Fibroblast of skin of right quadriceps (primary cell): ENCODE measurements at regions not wholly inside any gene's neighbourhood (a gene's known extent, or its start where the extent isn't known, plus 50 kb on each side); places are given as distances from the start of the nearest gene placed in this dataset.
"Not testable (repeated sequence)": the region's sequence is repeated elsewhere in the genome, so short reads cannot be mapped to it uniquely, and the experiment has no call there.

Source experiments
- DNase-seq: peaks from one replicate; pipeline ENCODE4 v3.0.0-alpha.2; 2013

- no peak for DNase-seq
Observed at GRCh38 chr6:113004470-113005270, 657.5 kb downstream of the RFPL4B start.

DNA sequence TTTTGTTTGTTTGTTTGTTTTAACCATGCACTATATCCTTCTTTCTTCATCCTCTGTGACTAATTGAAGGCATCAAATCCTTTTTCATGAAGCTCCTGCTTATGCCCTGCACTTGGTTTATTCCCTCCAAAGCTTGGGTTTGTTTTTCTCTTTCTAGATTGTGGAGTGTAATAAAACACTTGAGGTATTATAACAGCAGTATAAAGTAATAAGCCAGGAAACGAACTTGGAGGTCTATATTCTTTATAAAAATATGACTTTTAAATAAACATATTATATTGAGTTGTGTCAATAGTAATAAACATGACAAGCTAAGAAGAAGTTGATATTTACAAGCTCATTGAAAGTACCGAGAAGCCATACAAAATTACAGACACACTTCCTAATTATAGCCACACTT lies 659.4 kb downstream of the RFPL4B start:
- DNase-seq: no peak

DNA sequence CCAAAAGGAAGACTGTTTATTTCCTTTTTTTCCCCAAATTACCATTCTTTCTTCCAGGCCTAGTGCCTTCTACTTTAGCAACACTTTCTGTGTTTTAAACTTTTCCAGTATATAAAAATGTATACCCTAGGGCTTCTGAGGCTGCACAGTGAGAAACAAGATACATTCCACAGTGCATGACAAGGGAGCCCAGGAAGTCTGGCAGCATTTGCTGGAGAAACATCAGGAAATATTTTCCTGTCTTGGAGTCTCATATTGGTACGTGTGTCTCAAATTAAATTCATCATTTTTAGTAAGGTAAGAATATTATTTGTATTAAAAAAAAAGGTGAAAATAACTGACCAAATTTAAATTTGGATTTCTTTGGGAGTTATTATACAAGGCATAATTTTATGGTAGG lies 662.6 kb downstream of the RFPL4B start:
- peak; percentile 76 for DNase-seq

- DNase-seq: peak; percentile 32
Observed at GRCh38 chr6:113010196-113010989, 663.3 kb downstream of the RFPL4B start.

- peak; percentile 24 for DNase-seq
Observed at GRCh38 chr6:113011389-113011788, 664.3 kb downstream of the RFPL4B start.

DNA sequence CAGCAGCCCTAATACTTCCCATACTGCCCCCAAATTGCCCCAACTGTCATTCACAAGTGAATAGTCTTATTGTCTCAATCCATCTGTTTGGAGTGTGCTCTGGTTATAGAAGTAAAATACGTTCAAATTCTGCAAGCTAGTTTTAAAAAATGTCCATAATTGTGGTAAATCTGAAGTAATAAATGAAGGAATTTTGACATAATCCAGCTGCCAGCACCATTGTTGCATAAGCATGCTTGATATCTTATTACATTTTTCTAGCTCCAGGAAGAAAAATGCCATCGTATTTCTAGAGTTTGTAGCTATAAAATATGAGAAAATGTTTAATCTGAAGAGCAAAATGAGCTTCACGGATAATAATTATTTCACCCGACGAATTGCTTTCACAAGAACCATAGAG lies 664.7 kb downstream of the RFPL4B start:
- peak; percentile 78 for DNase-seq

DNA sequence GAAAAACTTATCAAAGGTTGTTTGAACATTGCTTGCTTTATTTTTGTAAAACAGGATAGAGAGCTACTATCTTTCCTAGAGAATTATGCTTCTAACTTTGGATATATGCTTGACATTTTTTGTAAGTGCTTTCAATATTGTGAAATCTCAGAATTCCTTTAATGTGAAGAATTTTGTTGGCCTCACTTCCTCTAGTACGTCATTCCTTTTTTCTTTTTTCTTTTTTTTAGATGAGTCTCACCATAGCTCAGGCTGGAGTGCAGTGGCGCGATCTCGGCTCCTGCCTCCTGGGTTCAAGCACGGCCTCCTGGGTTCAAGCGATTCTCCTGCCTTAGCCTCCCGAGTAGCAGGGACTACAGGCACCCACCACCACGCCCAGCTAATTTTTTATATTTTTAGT lies 668.1 kb downstream of the RFPL4B start:
- DNase-seq: peak; percentile 78

GRCh38 chr6:113017353-113017752 lies 670.2 kb downstream of the RFPL4B start:
- DNase-seq: peak; percentile 46

DNA sequence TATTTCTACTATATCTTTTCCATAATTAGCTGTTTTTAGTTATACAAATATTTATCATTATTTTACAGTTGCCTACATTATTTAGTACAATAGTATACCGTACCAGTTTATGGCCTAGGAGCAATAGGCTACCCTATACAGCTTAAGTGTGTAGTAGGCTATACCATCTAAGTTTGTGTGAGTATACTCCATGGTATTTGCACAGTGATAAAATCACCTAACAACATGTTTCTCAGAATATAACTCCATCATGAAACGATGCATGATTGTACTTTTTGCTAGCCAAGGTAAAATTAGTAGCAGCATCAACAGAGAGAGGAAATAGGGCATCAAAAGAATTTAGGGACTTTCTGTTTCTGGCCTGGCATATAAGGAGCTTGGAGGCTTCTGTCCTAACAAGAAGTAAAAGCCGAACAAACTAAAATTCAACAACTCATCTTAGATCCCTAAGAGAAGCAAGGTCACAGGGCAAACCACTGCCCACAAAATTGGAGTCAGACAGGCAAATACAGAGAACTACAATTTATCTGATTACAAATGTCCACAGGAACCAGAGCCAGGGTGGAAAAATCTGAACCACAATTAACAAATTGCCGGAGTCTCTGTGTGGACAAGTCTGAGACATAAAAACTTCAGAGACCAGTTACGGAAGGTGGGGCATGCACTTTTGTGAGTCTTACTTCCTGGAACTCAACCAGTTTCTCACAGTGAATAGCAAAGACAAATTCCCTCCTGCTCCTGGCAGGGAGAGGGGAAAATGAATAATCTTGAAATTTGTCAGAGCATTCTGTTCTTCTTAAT lies 671.4 kb downstream of the RFPL4B start:
- peak; percentile 94 for DNase-seq

- no peak for DNase-seq
Observed at GRCh38 chr6:113019176-113019575, 672.0 kb downstream of the RFPL4B start.

- no peak for DNase-seq
Observed at GRCh38 chr6:113027780-113028179, 680.6 kb downstream of the RFPL4B start.

DNA sequence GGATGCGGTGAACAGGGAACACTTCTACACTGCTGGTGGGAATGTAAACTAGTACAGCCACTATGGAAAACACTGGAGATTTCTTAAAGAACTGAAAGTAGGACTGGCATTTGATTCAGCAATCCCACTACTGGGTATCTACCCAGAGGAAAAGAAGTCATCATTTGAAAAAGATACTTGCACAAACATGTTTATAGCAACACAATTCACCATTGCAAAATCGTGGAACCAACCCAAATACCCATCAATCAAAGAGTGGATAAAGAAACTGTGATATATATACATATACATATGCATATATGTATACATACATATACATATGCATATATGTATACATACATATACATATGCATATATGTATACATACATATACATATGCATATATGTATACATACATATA lies 682.0 kb downstream of the RFPL4B start:
- DNase-seq: not testable (repeated sequence)

DNA sequence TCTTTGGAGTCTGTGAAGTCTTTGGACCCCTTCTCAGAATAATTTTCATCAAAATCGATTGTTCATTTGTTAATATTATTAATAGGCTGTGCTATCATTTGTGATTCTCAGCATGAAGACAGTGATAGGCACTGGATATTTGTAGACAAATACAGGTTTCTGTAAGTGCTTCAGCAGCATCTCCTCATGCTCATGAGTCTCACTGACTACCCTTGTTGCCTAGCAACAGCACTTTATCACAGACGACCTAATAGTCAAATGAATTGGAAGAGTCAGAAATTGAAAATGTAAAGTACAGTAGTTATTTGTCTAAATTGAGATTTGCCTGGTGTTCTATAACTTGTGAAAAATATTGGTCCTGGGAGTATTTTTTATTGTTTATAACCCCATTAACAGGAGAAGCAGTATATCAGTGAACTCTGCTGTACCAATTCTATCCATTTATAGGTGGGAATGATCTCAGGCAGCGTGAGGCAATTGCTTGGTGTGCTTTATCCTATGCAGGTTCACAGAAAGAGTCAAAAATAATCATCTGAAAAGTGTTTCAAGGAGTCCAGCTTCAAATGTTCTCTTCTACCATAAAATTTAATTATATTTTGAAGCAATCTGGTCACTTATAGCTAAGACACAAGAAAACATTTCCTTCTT lies 684.6 kb downstream of the RFPL4B start:
- DNase-seq: no peak

- DNase-seq: no peak
Observed at GRCh38 chr6:113039005-113039404, 691.9 kb downstream of the RFPL4B start.

DNA sequence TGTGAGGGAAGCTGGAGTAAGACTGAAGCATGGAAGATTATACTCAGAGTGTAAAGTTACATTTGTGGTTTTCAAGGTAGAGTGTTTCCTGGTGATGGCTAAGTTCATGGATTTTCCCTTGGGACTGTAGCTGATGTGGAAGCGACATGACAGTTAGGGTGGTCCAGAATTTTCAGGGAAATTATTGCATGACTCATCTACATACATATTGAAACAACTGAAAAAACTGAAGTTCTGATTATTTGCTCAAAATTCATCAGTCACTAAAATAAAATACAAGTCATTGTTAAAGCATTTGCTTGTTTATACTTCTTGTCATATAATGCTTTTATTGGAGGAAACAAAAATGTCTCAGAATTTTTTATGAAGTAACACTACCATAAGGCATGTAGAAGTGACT lies 700.0 kb downstream of the RFPL4B start:
- DNase-seq: peak; percentile 96

DNA sequence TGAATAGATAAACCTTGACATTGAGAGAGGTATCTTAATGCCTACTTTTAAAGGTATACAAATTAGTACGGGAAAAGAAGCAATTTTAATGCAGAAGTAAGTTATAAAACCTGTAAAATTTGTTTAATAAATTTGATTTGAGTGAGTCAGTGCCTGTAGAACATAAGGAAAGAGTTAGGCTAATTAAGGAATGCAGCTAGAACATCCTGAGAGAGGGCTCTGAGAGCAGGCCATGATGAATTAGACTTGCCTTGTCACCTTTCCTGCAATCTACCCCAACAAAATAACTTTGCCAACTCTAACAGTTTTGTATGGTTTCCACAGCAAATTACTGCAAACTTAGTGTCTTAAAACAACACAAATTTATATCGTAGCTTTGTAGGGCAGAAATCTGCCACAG lies 700.8 kb downstream of the RFPL4B start:
- peak; percentile 84 for DNase-seq

- no peak for DNase-seq
Observed at GRCh38 chr6:113048741-113049140, 701.6 kb downstream of the RFPL4B start.

GRCh38 chr6:113049190-113049589 lies 702.1 kb downstream of the RFPL4B start:
- no peak for DNase-seq

GRCh38 chr6:113050010-113050858 lies 703.1 kb downstream of the RFPL4B start:
- peak; percentile 85 for DNase-seq

- DNase-seq: no peak
Observed at GRCh38 chr6:113050979-113051378, 703.8 kb downstream of the RFPL4B start.

DNA sequence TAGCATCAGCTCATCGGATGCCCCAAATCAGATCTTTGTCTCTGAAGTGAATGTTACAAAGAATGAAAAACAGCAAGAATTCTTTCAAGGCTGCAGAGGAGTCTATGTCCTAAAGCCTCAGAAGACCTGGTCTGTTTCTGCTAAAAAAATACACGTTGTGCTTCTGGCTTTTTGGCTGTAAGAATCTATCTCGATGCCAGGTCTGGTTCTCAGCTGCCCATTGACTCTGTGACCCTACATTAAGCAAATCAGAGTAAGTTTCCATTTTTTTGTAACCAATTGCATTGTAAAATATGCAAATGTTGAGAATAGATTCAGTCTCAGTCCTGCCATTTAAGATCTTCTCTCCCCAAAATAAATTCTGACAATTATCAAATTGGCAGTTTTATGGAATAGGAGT lies 705.4 kb downstream of the RFPL4B start:
- DNase-seq: no peak

- DNase-seq: peak; percentile 52
Observed at GRCh38 chr6:113055061-113055460, 707.9 kb downstream of the RFPL4B start.
